ENCODE measurements at regions not wholly inside any gene's neighbourhood (a gene's known extent, or its start where the extent isn't known, plus 50 kb on each side); places are given as distances from the start of the nearest gene placed in this dataset.

DNA sequence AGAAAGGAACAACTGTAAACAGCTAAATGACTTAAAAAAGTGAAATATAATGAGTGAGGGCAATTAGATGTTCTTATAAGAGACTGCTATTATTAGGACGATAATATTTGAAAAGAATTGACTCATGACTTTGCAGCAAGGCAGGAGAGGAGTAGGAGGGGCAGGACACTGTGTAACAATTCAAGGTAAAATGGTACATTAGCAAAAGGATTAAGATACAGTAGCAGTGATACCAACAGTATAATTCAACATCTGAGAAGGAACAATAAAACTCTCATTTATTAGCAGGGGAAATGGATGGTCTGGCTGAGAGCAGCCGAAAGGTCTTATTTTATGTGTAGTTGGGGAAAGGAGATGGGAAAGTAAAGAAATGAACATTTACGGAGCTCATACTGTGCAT is 315.5 kb upstream of the BOD1L1 start:
- DNase-seq: no peak

DNA sequence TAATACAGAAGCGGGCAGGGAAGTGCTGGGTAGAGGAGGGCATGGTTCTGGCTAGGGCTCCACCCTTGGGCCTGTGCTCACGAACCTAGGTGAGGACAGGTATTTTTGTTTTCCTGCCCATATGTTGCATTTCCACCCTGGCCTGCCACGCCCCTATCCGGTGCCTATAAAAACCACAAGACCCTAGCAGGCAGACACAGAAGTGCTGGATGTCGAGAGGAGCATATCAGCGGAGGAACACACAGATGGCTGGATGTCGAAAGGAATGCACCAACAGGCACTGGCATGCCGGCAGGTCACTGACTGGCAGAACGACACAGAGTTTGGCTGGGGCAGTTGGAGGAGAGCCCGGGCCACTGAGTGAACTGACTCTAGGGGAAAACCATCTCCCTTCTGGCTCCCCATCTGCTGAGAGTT is 316.6 kb upstream of the BOD1L1 start:
- DNase-seq: no peak

DNA sequence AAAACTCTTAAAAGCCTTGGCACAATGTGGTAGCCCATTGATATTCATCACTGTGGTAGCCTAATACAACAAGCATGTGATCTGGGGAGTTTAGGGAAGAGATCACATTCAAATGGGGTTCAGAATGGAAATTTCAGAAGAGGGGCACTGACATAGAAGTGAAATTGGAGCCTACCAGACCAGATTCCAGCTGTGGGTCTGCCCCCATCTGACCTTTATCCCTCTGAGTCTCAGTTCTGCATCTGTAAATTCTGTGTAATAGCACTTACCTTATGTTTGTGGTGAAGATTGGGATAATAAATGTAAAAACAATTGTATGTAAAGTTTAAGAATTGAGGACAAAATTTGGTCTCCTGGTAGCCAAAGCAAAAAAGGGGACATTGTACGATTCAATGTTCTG is 320.4 kb upstream of the BOD1L1 start:
- no peak for DNase-seq

DNA sequence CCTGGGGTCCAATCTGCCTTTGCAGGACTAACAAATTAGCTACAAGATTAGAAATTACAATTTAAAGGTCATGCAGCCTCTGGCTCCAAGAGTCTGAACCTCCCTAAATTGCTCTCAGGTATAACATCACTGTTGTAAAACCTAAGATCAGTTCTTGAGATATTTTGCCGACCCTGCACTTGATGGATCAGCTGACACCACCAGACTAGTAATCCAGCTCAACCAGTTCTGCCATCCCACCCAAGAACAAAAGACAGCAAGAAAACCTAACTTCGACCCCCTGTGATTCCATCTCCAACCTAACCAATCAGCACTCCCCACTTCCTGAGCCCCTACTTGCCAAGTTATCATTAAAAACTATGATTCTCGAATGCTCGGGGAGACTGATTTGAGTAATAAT is 323.0 kb upstream of the BOD1L1 start:
- no peak for DNase-seq

DNA sequence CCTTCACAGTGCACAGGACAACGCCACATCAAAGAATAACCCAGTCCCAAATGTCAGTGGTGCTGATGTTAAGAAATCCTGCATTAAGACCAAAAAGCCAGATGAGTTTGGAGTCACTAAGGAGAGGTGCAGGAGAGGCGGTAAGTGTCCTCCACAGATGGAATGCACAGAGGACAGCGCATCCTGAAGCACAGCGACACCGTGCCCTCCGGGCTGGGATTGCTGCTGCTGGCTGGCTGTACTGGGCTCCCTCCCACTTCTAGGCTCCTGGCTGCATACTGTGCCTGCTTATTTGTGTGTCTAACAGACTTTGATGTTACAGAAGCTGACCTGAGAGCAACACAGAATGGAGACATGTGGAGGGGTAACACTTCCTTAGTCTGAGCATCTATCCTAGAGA is 325.6 kb upstream of the BOD1L1 start:
- no peak for DNase-seq

DNA sequence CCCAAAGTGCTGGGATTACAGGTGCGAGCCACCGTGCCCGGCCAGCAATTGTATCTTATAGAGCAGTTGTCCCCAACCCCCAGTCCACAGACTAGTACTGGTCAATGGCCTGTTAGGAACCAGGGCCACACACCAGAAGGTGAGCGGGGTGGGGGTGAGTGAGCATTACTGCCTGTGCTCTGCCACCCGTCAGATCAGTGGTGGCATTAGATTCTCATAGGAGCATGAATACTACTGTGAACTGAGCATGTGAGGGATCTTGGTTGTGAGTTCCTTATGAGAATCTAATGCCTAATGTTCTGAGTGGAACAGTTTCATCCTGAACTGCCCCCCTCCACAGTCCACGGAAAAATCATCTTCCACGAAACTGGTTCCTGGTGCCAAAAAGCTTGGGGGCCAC is 328.0 kb upstream of the BOD1L1 start:
- no peak for DNase-seq

DNA sequence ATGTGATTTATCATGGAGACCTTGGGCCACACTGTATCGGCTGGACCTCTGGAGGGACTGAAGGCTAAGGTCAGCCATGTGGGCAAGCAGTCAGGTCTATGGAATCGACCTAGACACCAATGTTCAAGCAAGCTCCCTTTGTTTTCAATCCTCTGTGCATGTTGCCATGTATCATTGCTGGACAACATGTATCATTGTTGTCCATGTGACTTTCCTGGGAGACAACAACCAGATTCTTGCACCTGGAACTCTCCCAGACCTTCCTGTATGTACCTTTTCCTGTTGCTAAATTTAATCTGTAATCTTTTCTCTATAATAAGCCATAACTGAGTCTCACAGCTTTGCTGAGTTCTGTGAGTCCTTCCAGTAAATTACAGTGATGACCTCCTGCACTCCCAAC is 329.4 kb upstream of the BOD1L1 start:
- DNase-seq: no peak

DNA sequence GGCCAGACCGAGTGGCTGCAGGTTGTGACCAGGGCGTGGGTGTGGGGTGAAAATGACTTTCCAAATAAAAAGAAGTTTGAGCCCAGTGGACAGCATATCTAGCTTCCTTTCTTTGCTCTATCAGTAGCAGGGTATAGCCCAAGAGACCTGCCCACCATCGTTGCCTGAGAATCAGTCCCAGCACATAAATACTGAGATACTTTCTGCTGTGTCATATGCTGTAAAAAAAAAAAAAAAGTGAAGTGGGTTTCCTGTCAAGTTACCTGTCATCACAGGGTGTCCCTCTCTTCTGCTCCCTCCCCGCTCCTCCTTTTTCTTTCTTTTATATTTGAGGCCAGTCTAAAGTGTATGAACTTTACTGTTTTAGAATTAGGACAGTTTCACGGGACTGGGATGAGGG is 330.3 kb upstream of the BOD1L1 start:
- DNase-seq: no peak

DNA sequence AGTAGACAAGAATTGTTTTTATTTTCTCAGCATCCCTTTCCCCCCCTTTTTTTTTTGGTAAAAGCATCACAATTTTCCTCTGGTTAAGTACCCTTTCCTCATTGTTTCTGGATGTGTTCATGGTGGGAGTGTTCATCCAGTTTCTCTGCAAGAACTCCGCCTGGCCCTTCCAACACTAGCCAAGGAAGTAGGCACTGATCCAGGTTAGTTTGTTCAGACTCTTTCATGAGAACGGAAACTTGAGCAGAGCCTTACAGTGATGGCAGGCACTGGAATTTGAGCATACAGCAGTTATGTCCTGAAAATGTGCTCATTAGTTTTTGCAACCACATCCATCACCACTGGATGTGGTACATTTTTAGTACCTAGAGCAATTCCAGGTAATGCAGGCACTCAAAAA is 336.1 kb upstream of the BOD1L1 start:
- no peak for DNase-seq

DNA sequence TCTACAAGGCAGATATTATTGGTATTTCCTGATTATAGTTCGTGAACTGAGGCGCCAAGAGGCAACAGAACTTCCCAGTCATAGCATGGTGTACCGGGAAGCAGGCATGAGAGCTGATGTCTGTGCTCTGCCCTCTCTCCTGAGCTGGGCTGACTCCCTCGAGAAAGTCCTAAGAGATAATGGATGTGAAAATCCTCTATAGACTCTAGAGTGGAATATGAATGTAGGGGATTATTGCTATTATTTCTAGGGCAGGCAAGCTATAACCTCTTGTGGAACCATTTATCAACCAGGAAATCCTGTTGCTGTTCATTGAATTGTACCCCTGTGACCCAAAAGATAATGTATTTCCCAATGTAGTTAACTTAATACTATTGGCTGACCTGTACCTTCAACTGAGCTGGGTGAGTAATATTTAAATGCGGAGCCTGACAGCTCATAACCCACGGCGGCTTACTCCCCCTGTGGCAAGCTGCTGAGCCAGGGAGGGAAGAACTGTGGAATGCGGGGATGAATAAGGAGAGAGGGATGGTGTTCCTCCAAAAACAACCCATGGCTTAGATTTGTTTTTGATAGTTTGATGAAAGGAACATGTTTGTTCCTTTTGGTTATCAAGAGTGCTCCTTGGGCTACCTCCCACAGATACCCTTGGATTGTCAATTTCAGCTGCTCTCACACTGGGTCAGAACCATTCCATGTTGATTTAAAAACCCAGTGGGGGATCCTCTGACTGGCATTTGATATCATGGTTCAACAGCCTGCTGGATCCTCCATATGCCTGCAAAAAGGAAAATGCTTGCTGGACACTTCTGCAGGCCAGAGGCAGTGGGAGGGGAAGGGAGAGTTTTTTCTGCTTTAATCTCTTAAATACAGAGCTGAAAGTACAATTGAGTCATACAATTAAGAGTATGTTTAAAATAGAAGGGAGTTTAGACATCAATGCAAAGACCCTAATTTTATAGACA is 339.0 kb upstream of the BOD1L1 start:
- no peak for DNase-seq

DNA sequence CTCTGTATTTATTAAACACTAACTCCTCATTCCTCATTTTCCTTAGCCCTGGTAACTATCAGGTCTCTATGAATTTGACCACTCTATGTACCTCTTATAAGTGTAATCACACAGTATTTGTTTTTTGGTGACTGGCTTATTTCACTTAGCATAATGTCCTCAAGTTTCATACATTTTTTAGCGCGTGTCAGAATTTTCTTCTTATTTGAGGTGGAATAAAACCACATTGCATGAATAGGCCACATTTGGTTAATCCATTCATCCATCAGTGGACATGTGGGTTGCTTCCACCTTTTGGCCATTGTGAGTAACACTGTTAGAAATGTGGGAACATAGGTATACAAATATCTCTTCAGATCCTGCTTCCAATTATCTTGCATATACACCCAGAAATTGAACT is 341.2 kb upstream of the BOD1L1 start:
- DNase-seq: no peak

DNA sequence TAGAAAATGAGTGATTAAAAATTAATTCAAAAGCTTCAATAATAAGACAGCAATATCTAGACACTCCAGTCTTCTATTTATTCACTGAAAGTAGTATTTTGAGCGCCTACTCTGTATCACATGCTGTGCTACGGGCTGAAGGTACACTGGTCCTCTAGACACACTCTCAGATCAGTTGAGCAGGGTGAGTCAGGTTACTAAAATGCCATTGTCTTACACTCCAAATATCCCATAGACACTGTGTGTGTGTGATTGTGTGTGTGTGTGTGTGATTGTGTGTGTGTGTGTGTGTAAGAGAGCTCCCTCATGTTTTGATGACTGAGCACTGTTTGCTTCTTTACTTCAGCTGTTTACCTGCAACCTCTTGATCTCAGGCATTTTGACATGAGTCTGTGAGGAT is 342.8 kb upstream of the BOD1L1 start:
- DNase-seq: no peak

DNA sequence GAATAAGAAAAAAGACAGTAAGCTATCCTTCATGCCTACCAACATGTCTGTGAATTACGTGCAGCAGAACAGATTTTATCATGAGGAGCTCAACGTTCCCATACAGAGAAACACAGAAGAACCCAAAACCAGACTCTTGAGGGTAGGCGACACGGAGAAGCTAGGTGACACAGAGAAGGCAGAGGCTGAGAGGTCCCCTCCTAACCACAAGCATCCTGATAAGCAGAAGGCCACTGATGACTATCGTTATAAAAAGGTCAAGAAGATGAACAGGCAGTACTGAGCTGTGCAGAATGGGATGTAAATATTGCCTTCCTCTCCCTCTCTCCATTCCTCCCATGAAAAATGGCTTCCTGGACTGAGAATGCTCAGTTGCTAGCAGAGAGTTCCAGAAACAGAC is 350.2 kb upstream of the BOD1L1 start:
- no peak for DNase-seq

DNA sequence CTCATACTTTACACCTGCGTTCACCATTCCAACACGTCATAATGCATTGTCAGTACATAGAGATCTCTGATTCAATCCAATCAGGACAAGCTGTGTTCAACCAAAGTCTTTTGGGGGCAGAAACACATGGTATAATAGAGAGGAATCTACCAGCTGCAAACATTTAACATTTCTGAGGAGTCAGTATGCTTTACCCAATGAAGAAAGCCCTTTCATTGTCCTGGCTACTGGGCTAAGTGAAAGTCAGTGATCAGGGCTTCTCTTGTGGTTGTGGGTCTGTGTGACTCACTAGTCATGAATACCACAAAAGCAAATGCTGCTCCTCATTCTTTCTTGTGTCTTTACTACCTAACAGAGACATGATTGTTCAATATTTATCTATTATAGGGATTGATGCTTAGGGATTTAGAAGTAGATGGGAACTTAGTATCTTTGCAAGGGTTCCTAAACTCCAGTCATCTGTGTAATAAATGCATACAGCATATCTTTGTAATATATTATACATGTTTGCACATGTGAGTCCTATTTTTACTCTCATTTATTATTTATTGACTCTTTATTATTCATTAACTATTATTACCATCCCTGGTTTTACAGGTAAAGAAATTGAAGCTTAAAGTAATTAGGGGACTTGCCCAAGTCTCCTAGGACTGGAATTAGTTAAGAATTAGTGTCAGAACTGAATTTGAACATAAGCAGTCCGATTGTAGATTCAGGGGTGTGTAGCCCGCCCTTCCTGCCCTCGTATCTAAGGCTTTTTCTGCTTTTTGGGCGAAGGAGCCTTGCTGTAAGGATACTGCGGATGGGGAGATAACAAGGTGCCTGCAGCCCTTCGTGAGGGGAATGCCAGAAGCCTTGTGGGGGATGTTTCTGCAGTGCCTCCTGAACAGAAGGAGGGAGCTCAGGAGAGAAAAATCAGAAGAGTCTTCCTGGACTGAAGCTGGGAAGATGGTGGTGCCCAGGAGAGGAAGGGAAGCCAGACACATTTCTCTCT is 353.1 kb upstream of the BOD1L1 start:
- no peak for DNase-seq

DNA sequence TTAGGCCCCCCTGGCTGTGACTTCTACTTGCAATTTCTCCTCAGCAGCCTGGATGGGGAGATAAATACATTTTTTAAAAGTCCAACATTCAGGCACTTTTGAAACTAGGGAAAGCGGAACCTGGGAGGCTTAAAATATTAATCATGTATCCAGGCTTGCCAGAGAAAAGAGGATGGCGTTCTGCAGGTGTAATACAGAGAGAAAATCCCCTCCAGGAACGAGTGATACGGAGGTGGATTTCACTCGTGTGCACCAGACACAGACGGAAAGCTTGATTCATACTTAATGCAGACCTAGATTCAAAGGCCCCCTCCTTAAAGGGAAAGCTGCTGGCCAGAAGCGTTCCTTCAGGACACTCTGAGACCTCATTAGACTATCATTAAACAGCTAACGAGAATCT is 354.0 kb upstream of the BOD1L1 start:
- no peak for DNase-seq

DNA sequence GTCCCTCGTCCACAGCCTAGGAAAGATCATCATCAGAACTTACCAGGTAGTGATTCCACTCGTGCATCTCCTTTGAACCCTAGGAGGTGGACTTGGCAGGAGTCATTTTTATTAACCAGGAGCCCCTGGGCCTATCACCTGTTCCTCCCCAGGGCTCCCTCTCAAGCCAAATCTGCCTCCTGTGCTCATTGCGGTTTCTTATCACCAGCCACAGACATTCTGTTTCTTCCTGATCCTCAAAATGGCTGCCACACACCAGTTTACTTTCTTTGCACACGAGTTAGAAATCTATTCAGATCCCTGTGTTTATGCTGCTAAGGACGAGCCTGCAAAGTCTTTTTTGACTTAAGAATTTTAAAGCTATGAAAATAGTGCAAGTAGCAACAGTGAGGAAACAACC is 354.5 kb upstream of the BOD1L1 start:
- no peak for DNase-seq

DNA sequence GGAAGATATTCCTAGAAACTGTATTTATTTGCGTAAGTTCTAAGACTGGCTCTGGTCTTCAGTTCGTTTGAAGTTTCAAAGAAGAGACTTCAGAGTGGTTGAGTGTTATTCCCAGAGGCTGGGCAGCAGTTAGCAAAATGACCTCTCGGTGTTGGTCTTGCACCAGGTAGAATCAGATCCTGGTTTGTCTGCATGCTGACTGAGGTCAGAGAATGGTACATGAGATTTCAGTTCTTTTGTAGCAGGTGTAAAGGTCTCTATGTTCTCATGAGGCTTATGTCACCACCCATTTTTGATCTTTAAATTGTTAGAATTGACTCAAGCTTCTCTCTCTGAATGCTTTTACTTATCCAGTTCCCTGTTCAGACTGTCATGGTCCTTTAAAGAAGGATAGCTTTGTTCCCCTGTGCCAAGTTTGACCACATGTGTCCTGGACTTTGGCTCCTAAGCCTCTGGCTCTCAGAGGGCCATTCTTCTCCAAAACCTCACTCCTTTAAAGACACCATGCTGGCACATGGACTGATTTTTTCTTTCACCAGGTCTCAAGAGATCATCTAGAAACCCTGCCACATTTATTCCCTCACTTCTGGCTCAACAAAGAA is 355.8 kb upstream of the BOD1L1 start:
- no peak for DNase-seq

DNA sequence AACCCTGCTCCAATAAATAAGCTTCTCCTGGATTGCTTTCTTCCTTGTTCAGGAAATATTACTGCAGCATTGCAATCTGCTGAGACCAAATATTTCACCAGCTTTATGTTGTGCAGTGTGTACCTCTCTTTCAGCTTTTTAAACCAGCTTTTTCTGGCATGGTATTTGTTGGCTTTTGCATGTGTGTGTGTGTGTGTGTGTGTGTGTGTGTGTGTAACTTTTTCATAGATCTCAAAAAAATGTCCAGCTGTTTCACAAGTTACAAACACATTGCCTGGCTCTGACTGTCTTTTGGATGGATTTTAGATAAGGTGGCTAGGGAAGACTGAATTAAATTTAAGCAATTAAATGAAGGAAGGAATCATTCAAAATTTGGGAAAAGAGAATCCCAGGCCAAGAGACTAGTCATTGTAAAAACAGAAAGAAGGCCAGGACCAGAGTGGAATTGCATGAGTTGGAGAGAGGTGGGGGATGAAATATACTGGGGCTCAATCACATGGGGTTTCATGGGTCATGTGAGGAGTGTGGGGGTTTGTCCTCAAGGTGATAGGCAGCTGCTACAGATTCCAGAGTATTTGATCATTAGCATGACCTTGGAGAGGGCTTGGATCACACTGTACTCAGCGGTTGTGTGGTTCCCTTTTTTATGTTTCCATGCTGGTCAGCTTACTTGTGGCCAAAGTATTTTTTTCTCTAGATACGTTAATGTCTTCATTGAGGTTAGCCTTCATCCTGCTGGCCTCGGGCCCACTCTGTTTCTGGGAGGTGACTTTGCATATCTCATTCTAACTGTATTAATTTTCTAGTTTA is 357.7 kb upstream of the BOD1L1 start:
- no peak for DNase-seq

DNA sequence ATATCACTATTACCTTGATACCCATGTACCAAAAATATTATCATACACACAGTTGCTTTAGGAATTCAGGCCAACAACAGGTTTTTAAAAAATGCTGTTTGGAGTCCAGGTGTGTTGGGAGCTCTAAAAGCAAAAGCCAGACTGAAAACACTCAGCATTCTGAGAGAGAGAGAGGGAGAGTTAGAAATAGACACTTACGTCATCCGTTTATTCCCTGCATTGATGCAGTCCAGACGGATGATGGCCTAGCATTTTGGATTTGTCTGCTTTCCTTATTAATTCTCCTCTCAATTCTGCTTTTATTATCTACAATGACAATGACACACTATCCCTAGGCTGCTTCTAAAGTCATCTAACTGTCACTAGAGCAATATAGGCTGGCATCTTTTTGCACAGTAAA is 358.3 kb upstream of the BOD1L1 start:
- no peak for DNase-seq

DNA sequence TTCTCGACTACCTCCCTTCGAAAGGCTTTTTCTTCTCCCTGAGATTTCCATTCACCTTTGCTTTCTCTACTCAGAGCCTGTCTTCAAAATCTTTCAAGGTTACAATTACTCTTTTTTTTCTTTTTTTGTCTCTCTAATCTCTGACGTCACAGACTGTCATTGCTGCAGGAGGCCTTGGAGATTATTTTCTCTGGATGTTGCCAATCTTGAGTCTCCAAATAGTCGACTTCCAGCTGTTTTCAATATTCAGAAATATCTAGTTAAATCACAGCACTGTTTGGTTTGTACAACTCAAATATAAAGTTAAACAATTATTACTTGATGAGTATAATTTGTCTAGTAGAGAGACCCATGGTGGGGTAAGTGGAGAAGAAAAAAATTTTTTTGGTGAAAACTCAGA is 359.0 kb upstream of the BOD1L1 start:
- no peak for DNase-seq

DNA sequence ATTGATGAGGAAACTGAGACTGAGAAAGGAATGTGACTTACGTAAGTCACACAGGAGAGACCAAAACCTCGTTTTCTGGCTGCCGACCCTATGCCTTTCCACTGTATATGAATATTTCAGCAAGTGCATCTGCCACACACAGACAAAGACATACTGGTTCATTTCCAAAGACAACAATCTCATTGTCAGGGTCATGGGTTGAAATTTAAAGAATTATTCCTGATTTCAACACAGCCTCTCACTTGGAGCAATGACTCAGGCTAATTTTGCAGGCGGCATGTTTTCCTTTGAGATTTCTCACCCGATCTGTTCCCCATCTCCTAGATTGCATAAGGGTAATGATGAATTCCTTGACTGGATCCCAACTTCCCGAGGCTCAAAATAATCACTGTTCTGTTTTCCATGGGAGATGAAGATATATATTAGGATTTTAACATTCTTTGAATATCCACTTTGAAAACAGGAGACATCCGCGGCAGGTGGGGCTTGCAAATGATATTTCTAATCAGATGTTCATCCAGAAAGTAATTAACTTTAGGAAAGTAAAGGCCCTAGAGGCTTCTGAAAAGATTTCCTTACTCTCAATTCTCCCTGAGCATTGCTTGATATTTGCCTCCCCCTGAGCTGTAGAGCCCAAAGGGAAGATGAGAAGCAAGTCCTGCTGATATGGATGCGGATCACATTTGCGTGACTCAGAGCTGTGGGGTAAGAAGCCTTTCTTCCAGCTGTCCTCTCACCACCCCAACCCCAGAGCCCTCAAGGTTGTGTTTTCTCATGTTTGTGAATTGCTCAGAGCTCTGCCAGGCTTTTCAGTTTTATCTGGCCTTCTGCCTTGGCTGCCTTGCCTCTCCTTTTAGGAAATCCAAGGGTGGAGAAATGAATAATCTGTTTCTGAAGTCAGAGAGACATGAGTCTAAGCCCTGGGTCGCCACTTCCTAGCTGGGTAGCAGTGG is 361.1 kb upstream of the BOD1L1 start:
- DNase-seq: no peak

Measured in SIG-M5 (cell line).